Germinal center (tissue), 1 donor: ENCODE measurements at regions not wholly inside any gene's neighbourhood (a gene's known extent, or its start where the extent isn't known, plus 50 kb on each side); places are given as distances from the start of the nearest gene placed in this dataset.
"Not testable (repeated sequence)": the region's sequence is repeated elsewhere in the genome, so short reads cannot be mapped to it uniquely, and the experiment has no call there.

ENCODE experiments used
- DNase-seq: peaks from one replicate; pipeline ENCODE4 v3.0.0; 2012; ENCODE audit warnings: mixed read lengths, low spot score

- DNase-seq: no peak
Measured at GRCh38 chr16:76612497-76612896, 335.3 kb downstream of the CNTNAP4 start.

- no peak for DNase-seq
Measured at GRCh38 chr16:76614269-76614668, 337.1 kb downstream of the CNTNAP4 start.

DNA sequence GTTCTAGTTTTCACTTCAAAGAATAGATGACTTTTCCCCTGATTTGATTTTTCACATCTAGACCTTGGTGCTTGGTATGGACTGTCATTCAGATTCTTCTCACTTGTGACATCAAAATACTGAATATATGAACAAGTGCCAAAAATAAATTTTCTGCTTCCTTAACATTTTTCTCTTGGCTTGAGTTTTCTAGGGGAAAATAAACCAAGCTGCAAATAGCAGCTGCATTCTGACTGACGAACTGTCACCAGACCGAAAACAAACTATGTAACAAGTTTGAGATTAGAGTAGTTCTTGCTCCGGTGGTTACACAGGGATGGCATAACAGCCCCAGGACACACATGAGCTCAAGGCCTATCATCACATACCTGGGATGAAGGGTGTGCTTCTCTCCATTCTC lies 345.7 kb downstream of the CNTNAP4 start:
- no peak for DNase-seq

GRCh38 chr16:76634847-76635697 lies 357.9 kb downstream of the CNTNAP4 start:
- DNase-seq: no peak

- no peak for DNase-seq
Measured at GRCh38 chr16:76639685-76640289, 362.6 kb downstream of the CNTNAP4 start.

DNA sequence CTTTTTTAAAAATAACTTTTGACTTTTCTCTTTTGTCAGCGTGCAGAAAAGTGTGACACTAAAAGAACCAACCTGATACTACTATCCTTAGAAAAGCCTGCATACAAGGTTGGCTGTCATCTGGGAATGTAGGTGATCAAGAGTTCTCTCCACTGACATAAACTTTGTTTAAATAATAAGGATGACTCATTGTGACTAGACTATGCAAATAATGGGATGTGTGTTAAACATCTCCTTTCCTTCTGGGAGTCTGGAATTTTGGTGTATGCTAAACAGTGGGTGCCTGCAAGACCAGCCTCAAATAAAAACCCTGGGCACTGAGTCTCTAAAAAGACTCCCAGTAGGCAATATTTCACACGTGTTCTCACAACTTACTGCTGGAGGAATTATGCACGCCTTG lies 373.4 kb downstream of the CNTNAP4 start:
- DNase-seq: no peak

GRCh38 chr16:76653390-76654026 lies 376.3 kb downstream of the CNTNAP4 start:
- DNase-seq: no peak

- DNase-seq: no peak
Measured at GRCh38 chr16:76654088-76654820, 377.1 kb downstream of the CNTNAP4 start.

- no peak for DNase-seq
Measured at GRCh38 chr16:76656994-76657393, 379.8 kb downstream of the CNTNAP4 start.

GRCh38 chr16:76661691-76662235 lies 384.6 kb downstream of the CNTNAP4 start:
- no peak for DNase-seq

DNA sequence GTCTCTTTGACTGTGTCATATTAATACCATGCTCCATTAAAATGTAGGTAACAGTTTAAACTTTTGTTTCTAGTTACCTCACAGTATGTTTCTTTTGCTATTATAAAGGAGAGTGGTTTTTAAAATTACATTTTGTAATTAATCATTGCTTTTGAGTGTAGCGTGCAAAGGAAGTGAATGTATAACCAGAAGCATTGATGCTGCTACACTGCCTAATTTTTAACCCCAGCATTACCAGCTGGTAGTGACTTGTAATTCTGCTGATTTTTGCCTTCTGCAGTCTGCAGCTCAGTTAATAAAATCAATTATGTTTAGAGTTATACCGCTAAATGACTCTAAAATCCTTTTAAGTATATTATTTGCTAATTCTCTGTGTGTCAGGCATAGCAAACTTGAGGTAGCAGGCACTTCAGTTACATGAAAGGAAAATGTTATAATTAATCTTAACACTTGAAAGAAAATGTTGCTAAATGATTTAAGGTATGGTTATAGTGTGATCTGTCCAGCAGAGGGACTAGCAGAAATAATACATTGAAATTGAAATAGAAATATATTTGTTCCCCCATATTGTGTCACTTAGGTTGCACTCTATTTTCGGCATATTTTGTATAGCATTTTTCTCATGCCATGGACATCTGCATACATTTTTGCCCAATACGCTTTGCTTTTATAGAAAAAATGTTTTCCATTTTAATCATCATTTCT lies 388.5 kb downstream of the CNTNAP4 start:
- DNase-seq: no peak

GRCh38 chr16:76668207-76668725 lies 391.1 kb downstream of the CNTNAP4 start:
- DNase-seq: no peak

GRCh38 chr16:76669288-76669687 lies 392.1 kb downstream of the CNTNAP4 start:
- no peak for DNase-seq

DNA sequence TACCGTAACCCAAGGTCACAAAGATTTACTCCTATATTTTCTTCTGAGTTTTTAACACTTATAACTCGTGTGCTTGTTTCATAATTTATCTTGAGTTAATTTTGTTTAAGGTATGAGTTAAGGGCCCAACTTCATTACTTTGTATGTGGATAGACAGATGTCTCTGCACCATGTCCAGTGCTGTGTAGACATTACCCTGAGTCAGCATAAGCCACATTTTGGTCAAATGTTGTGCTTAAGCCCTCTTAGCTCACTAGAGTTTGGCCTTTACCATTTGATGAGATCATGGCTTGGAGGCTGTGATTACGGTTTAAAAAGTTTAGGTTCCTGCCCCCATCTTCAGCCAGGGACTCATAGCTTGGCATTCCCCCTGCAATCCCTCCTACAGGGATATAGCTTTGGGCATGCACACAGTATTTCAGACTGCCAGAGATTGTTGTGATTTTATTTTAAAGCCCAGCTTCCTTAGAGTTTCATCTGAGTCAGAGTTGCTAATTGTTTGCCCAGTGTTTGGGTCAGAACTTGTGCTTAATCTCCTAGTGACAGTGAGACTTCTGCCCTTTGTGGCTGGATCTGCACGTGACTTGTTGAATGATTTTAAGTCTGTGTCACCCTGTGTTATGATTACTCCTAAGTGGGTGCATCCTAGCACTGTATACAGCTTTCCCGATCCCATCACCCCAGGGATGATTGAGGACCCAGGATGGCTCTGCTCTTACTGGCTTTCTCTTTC lies 393.1 kb downstream of the CNTNAP4 start:
- DNase-seq: no peak

- DNase-seq: no peak
Measured at GRCh38 chr16:76676356-76676755, 399.2 kb downstream of the CNTNAP4 start.

DNA sequence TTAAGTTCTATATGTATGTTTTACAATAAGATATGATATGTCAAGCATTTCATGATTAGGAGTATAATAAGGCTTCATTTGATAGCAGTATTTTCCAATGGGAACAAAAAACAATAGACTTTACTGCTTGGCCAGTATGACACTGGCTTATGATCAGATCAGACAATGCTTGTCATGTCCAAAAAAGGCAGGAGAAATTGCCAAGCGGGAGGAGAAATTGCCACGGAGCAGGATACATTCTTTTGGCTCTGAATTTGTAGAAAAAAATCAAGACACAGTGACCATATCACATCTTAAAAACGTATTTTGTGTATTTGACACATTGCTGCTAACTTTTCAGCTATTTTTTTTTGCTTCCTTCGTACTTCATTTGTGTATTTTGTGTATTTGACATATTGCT lies 404.1 kb downstream of the CNTNAP4 start:
- DNase-seq: no peak

- DNase-seq: no peak
Measured at GRCh38 chr16:76683051-76683450, 405.9 kb downstream of the CNTNAP4 start.

GRCh38 chr16:76696876-76697275 lies 419.7 kb downstream of the CNTNAP4 start:
- no peak for DNase-seq

DNA sequence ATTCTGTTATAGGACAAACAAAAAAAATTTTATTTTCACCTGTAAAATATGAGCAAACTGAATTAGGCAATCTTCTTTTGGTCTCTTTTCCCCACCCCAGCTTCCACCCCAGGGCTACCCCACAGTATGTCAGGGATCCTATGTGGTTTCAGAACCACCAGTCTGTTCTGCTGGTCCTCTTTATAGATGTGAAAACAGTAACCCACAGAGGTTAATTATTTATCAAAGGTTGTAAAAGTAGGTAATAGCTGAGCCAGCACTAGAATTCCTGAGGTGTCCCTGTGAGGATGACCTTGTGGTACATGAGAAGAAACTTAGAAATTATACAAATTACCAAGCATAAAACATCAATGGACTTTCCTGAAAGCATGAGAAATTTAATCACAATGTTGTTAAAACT lies 428.7 kb downstream of the CNTNAP4 start:
- no peak for DNase-seq

DNA sequence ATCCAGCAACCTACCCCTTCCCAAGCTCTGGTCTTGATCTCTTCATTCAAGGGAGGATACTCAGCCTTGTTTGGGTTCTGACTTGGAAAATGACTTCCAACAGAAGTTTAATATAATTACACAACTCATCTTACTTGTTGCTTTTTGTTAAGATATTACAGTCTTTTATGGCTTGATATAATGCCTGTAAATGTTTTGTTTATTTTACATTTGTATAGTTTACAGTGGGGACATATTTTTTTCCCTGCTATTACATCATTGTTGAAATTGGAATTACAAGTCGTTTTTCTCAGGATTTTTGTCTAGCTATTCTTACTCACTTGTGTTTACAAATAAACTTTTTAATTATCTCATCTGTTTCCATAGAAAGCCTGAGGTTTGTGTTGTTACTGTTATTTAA lies 436.0 kb downstream of the CNTNAP4 start:
- no peak for DNase-seq

- not testable (repeated sequence) for DNase-seq
Measured at GRCh38 chr16:76716251-76716650, 439.1 kb downstream of the CNTNAP4 start.
